CD4-positive, alpha-beta T cell (primary cell): ENCODE measurements at regions not wholly inside any gene's neighbourhood (a gene's known extent, or its start where the extent isn't known, plus 50 kb on each side); places are given as distances from the start of the nearest gene placed in this dataset.

Experiments used
- ATAC-seq: fragments of 200-7000 bp; cut with Tn5 transposase; one replicate; pipeline ENCODE4 v1.10.0; 2022; ENCODE audit warnings: mild to moderate bottlenecking; ENCODE audit not compliant: poor library complexity
- CTCF ChIA-PET: fragments of 350-600 bp; sonication (Branson Sonifier 250); formaldehyde crosslinking; loops from one replicate; lab custom pipeline; 2021; ENCODE audit warnings: antibody characterized with exemption, inconsistent platforms; lab: Charles Lee
- POLR2A ChIA-PET: fragments of 350-600 bp; sonication (Branson Sonifier 250); formaldehyde crosslinking; loops from one replicate; lab custom pipeline; 2021; ENCODE audit warnings: antibody characterized with exemption, inconsistent platforms; lab: Charles Lee
- DNase-seq, 14 experiments: peaks; one replicate each; pipeline ENCODE4 v3.0.0-alpha.2; 2013 to 2020; ENCODE audit warnings: mixed read lengths in 2 of 14
- H3K27ac ChIP-seq, 2 donors: one replicate each; pipeline versions ENCODE4 v1.5.1 to v1.7.0; 2013; ENCODE audit warnings: low read length in 2 of 2, low read depth in 1 of 2, mild to moderate bottlenecking in 1 of 2
- H3K27me3 ChIP-seq, 2 experiments: 1 replicate in 1 of 2; 2 replicates in 1 of 2; pipeline versions ENCODE4 v1.6.1 to v1.7.0; 2013; ENCODE audit warnings: low read length in 2 of 2, control low read depth in 1 of 2, mild to moderate bottlenecking in 1 of 2, moderate library complexity in 1 of 2; ENCODE audit not compliant: insufficient read depth in 2 of 2, control insufficient read depth in 1 of 2
- H3K36me3 ChIP-seq: one replicate; pipeline ENCODE4 v1.6.1; 2013; ENCODE audit warnings: low read length, control low read depth; ENCODE audit not compliant: insufficient read depth
- H3K4me1 ChIP-seq: one replicate; pipeline ENCODE4 v1.6.1; 2013; ENCODE audit warnings: low read length, control low read depth; ENCODE audit not compliant: insufficient read depth
- H3K4me3 ChIP-seq: one replicate; pipeline ENCODE4 v1.5.1; 2013; ENCODE audit warnings: mild to moderate bottlenecking, low read length, moderate library complexity
- H3K9me3 ChIP-seq, 2 experiments: 1 replicate in 1 of 2; 2 replicates in 1 of 2; pipeline versions ENCODE4 v1.6.1 to v1.7.0; 2013; ENCODE audit warnings: low read length in 2 of 2, mild to moderate bottlenecking in 2 of 2, control low read depth in 1 of 2, moderate library complexity in 1 of 2; ENCODE audit not compliant: control insufficient read depth in 1 of 2, insufficient read depth in 1 of 2
- H3K27ac Mint-ChIP-seq: one replicate; pipeline ENCODE4 v1.8.0; 2020; ENCODE audit warnings: mixed read lengths
- H3K27me3 Mint-ChIP-seq: one replicate; pipeline ENCODE4 v1.8.0; 2021; ENCODE audit warnings: mixed read lengths
- H3K36me3 Mint-ChIP-seq: one replicate; pipeline ENCODE4 v1.8.0; 2021; ENCODE audit warnings: low read depth, mixed read lengths
- H3K4me1 Mint-ChIP-seq: one replicate; pipeline ENCODE4 v1.8.0; 2021; ENCODE audit warnings: low read depth, mixed read lengths
- H3K4me3 Mint-ChIP-seq: one replicate; pipeline ENCODE4 v1.8.0; 2020; ENCODE audit warnings: mild to moderate bottlenecking, mixed read lengths
- H3K9me3 Mint-ChIP-seq: one replicate; pipeline ENCODE4 v1.8.0; 2020; ENCODE audit warnings: mixed read lengths
- intact Hi-C, 2 experiments: fragments of 100-400 bp; cut with DNase I in 1 of 2; cut with micrococcal nuclease in 1 of 2; formaldehyde crosslinking; loops; one replicate each; pipeline versions ENCODE4 v1.15.1 to v1.9.0; 2023 to 2025; cut with DNase I, micrococcal nuclease
- TF ChIP-seq, protein P1 (sequence below): fragments of 200-600 bp; IDR thresholded peaks from one replicate; pipeline ENCODE4 v1.8.0; 2022; ENCODE audit warnings: antibody characterized with exemption, mild to moderate bottlenecking

DNA sequence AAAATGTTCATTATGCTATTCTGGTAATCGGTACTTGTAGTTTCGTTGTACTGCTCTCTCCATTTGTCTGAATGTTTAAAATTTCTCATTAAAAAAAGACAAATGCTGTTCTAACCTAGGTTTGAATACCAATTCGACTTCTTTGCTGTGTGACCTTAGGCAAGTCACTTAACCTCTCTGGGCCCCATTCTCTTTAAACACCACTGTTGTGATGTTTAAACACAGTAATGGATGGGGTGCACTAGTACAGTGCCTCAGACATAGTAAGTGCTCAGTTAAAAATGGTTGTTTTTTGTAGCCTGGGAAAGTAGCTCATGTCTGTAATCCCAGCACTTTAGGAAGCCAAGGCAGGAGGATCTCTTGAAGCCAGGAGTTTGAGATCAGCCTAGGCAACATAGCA, 138.5 kb downstream of the MRPL14 start:
- no peaks in the 10 kb centered on the region for H3K4me1 Mint-ChIP-seq
- ChIA-PET POLR2A (no interaction called here), CTCF (no interaction called here)
- Histone ChIP-seq H3K27ac (no peak overlapping the region), H3K36me3 (no peaks in the 10 kb centered on the region), H3K27me3 (no peaks in the 10 kb centered on the region), H3K4me1 (no peaks in the 10 kb centered on the region), H3K4me3 (no peak overlapping the region), H3K9me3 (peaks cover 0 to 7% of the 10 kb centered on the region in 2 experiments)
- H3K9me3 Mint-ChIP-seq = no peaks in the 10 kb centered on the region
- intact Hi-C loops = no loop called here
- no peak overlapping the region for H3K27ac Mint-ChIP-seq
- no peaks in the 10 kb centered on the region for H3K36me3 Mint-ChIP-seq
- TF ChIP-seq, protein P1, sequence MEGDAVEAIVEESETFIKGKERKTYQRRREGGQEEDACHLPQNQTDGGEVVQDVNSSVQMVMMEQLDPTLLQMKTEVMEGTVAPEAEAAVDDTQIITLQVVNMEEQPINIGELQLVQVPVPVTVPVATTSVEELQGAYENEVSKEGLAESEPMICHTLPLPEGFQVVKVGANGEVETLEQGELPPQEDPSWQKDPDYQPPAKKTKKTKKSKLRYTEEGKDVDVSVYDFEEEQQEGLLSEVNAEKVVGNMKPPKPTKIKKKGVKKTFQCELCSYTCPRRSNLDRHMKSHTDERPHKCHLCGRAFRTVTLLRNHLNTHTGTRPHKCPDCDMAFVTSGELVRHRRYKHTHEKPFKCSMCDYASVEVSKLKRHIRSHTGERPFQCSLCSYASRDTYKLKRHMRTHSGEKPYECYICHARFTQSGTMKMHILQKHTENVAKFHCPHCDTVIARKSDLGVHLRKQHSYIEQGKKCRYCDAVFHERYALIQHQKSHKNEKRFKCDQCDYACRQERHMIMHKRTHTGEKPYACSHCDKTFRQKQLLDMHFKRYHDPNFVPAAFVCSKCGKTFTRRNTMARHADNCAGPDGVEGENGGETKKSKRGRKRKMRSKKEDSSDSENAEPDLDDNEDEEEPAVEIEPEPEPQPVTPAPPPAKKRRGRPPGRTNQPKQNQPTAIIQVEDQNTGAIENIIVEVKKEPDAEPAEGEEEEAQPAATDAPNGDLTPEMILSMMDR = no peak
- no peak for ATAC-seq
- DNase-seq = no peak
- peaks cover 6% of the 10 kb centered on the region for H3K27me3 Mint-ChIP-seq
- H3K4me3 Mint-ChIP-seq = no peak overlapping the region

DNA sequence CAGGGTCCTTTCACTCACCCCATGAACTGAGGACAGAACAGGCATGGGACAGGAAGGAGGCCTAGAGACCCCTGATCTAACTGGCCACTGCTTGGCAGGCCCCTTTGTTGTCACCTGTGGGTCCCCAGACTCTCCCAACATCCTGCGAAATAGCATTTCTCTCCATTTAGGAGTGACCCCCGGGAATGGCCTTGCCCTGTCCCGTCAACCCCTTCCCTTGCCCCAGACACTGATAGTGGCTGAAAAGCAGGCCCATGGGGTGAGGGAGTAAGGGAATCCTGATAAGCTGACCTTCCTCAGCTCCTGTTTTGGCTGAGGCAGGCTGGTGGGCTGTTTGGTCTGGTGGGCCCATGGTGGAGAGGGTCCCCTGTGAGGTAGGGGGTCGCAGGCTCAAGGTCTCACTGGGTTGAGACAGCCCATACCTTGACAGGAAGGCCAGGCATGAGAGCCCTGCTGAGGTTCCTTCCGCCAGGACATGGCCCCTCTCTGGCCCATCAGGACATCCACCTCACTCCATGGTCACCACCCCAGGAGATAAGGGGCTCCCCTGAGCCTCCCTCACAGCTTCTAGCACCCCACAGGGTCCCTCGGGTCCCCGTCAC, 139.3 kb downstream of the MRPL14 start:
- Histone ChIP-seq H3K9me3 (peaks cover 0 to 7% of the 10 kb centered on the region in 2 experiments), H3K27me3 (peaks cover 0 to 1% of the 10 kb centered on the region in 2 experiments), H3K36me3 (no peaks in the 10 kb centered on the region), H3K4me3 (no peak overlapping the region), H3K4me1 (no peaks in the 10 kb centered on the region), H3K27ac (no peak overlapping the region)
- Mint-ChIP-seq H3K4me1 (no peaks in the 10 kb centered on the region), H3K4me3 (no peak overlapping the region), H3K27ac (no peak overlapping the region), H3K9me3 (no peaks in the 10 kb centered on the region), H3K27me3 (peaks cover 6% of the 10 kb centered on the region), H3K36me3 (no peaks in the 10 kb centered on the region)
- POLR2A ChIA-PET = no interaction called here
- TF ChIP-seq, protein P1 = no peak
- intact Hi-C loops = no loop called here
- no peak for DNase-seq
- CTCF ChIA-PET = no interaction called here
- ATAC-seq = no peak

DNA sequence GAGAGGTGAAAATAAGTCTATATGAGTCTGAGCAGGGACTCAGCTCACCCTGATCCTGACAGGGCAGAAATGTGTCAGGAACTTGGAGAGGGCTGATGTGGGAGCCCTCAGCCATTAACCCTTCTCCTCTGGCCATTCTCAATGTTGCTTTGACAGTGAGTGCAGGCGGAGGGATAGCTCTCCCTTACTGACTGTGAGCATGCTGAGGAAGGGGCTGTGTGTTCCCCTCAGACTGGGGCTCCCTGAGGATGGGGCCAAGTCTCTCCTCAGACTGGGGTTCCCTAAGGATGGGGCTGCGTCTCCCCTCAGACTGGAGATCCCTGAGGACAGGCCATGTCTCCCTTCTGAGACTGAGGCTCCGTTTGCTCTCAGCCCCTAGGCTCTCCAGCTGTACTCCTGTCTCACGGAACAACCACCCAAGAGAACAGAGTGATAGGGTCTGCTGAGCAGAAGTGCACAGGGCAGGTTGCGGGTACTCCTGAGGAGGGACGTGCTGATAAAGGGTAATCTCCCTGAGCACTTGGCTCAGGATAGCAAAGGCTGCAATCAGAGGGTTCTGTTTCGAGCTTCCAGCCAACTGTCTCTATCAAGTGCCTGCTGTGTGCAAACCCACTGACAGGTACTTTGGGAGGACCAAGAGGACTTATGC, 141.0 kb downstream of the MRPL14 start:
- ChIA-PET POLR2A (no interaction called here), CTCF (no interaction called here)
- no peaks in the 10 kb centered on the region for H3K36me3 ChIP-seq
- H3K27ac ChIP-seq = no peak overlapping the region
- TF ChIP-seq, protein P1 = no peak
- peaks cover 0 to 3% of the 10 kb centered on the region in 2 experiments for H3K27me3 ChIP-seq
- peaks cover 0 to 7% of the 10 kb centered on the region in 2 experiments for H3K9me3 ChIP-seq
- intact Hi-C loops = no loop called here
- Mint-ChIP-seq H3K27me3 (peaks cover 6% of the 10 kb centered on the region), H3K27ac (no peak overlapping the region), H3K4me3 (no peak overlapping the region), H3K4me1 (no peaks in the 10 kb centered on the region), H3K9me3 (no peaks in the 10 kb centered on the region), H3K36me3 (no peaks in the 10 kb centered on the region)
- H3K4me3 ChIP-seq = no peak overlapping the region
- no peaks in the 10 kb centered on the region for H3K4me1 ChIP-seq
- ATAC-seq = no peak
- DNase-seq = no peak
